ENCODE measurements at regions not wholly inside any gene's neighbourhood (a gene's known extent, or its start where the extent isn't known, plus 50 kb on each side); places are given as distances from the start of the nearest gene placed in this dataset.
"Not testable (repeated sequence)": the region's sequence is repeated elsewhere in the genome, so short reads cannot be mapped to it uniquely, and the experiment has no call there.

DNA sequence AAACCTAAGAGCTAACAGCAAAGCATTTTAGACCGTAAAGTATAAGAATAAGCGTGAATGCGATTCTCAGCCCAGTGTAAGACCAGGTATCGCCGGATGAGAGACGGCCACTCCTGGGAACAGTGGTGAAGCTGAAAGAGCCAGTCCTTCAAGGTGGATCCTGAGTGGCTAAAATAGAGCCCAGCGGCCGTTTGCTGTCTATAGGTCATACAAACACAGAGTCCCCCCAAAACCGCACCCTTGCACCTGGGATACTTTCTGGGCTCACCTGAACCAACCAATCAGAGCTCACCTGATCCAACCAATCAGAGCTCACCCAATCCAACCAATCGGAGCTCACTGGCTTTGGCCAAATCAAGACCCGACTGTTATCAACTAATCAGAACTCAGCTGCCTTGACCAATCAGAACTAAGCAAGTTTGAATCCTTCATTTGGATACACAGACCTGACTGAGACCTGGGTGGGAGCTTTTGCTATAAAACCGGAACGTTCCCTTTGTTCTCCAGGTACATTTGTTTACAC, 248.2 kb downstream of the DLL1 start:
- H3K4me3 Mint-ChIP-seq = no peak overlapping the region
- no peaks in the 10 kb centered on the region for H3K36me3 Mint-ChIP-seq
- ATAC-seq = no peak
- peaks cover 0 to 5% (median under 1%) of the 10 kb centered on the region in 4 donors for H3K4me1 Mint-ChIP-seq
- peak in 1 of 10 donors; percentile 28 for DNase-seq
- H3K9me3 Mint-ChIP-seq = peaks cover 0 to 5% (median 0%) of the 10 kb centered on the region in 9 donors
- POLR2A ChIA-PET = no interaction called here
- H3K27me3 Mint-ChIP-seq = peaks cover 0 to 8% (median 2%) of the 10 kb centered on the region in 5 donors
- no peak overlapping the region for H3K27ac Mint-ChIP-seq

DNA sequence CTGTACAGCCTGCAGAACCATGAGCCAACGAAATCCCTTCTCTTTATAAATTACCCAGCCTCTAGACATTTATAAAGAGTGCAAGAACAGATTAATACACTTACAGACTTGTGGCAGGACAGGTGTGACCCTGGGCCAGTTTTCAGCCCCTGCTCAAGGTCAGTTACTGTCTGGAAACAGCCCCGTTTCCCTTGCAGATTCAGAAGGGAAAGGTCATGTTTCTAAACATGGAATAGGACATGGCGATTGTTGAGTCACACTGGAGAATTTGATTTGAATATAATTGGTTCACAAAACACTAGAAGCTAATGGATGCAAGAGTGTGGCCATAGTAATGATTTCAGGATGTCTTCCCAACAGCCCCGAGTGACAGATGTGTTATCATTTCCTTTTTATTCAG, 248.8 kb downstream of the DLL1 start:
- ATAC-seq = no peak
- DNase-seq = peak in 1 of 10 donors; percentile 10
- no peak overlapping the region for H3K27ac Mint-ChIP-seq

DNA sequence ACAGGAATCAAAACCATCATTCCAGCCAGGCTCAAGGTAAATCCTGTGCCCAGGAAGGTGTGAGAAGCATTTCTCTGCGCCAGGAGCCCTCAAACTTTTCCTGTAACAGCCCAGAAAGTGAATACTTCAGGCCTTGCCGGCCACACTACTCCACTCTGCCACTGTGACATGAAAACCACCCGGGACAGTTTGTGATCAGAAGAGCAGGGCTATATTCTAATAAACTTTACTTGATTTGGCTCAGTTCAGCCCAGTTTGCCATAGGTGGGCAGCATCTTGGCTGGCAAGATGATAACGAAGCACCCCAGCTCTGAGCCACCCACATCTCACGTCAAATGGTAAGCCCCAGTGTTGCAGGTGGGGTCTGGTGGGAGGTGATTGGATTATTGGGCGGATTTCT, 249.4 kb downstream of the DLL1 start:
- Mint-ChIP-seq H3K36me3 (peaks cover 0 to 4% (median under 1%) of the 10 kb centered on the region in 3 donors), H3K4me1 (peaks cover 0 to 4% (median under 1%) of the 10 kb centered on the region in 4 donors), H3K9me3 (peaks cover 0 to 11% (median 5%) of the 10 kb centered on the region in 9 donors), H3K27ac (no peak overlapping the region), H3K27me3 (peaks cover 0 to 8% (median 2%) of the 10 kb centered on the region in 5 donors), H3K4me3 (no peak overlapping the region)
- ATAC-seq (no peak), DNase-seq (peak in 1 of 10 donors; percentile 41)
- POLR2A ChIA-PET = no interaction called here

More for the DNA sequence above, 248.8 kb downstream of the DLL1 start:
- peaks cover 0 to 8% (median 0%) of the 10 kb centered on the region in 9 donors for H3K9me3 Mint-ChIP-seq
- POLR2A ChIA-PET = no interaction called here
- H3K4me3 Mint-ChIP-seq = no peak overlapping the region
- peaks cover 0 to 8% (median 2%) of the 10 kb centered on the region in 5 donors for H3K27me3 Mint-ChIP-seq
- H3K36me3 Mint-ChIP-seq = no peaks in the 10 kb centered on the region
- peaks cover 0 to 5% (median under 1%) of the 10 kb centered on the region in 4 donors for H3K4me1 Mint-ChIP-seq

DNA sequence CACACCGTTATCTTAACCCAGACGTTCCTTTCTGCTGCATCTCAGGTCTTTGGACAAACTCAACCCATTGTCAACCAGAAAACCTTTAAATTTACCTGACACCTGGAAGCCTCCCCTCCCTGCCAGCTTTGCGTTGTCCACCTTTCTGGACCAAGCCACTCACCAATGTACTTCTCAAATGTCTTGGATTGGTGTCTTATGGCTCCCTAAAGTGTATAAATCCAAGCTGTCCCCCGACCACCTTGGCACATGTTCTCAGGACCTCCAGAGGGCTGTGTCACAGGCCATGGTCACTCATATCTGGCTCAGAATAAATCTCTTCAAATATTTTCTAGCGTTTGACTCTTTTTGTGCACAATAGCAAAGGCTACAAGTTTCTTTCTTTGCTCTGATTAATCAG, 250.0 kb downstream of the DLL1 start:
- Mint-ChIP-seq H3K4me3 (no peak overlapping the region), H3K9me3 (peaks cover 0 to 15% (median 11%) of the 10 kb centered on the region in 9 donors), H3K27ac (peak overlapping the region in 1 of 10 donors; percentile 45), H3K4me1 (peaks cover 0 to 5% (median 0%) of the 10 kb centered on the region in 4 donors), H3K36me3 (peaks cover 0 to 11% (median 2%) of the 10 kb centered on the region in 3 donors), H3K27me3 (peaks cover 0 to 8% (median 0%) of the 10 kb centered on the region in 5 donors)
- DNase-seq = peak in 1 of 10 donors; percentile 16
- no peak for ATAC-seq
- POLR2A ChIA-PET = no interaction called here

DNA sequence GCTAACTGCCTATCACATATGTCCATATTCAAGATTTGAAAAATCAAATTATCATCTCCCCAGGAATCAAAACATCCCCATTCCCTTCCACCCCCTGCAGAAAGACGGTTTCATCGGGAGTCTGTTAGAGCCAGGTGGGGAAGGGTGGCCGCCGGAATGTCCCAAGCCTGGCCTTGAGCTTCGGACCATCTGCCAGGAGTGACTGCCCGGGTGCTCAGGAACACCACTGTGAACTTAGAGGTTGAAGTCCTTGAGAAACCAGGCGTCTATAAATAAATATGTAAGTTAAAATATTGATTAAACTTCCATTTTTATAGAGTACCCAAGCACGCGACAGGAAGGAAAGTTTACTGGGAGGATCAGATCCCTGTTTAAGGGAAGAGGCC, 250.8 kb downstream of the DLL1 start:
- POLR2A ChIA-PET = no interaction called here
- Mint-ChIP-seq H3K27ac (no peak overlapping the region), H3K36me3 (peaks cover 0 to 11% (median 2%) of the 10 kb centered on the region in 3 donors)

DNA sequence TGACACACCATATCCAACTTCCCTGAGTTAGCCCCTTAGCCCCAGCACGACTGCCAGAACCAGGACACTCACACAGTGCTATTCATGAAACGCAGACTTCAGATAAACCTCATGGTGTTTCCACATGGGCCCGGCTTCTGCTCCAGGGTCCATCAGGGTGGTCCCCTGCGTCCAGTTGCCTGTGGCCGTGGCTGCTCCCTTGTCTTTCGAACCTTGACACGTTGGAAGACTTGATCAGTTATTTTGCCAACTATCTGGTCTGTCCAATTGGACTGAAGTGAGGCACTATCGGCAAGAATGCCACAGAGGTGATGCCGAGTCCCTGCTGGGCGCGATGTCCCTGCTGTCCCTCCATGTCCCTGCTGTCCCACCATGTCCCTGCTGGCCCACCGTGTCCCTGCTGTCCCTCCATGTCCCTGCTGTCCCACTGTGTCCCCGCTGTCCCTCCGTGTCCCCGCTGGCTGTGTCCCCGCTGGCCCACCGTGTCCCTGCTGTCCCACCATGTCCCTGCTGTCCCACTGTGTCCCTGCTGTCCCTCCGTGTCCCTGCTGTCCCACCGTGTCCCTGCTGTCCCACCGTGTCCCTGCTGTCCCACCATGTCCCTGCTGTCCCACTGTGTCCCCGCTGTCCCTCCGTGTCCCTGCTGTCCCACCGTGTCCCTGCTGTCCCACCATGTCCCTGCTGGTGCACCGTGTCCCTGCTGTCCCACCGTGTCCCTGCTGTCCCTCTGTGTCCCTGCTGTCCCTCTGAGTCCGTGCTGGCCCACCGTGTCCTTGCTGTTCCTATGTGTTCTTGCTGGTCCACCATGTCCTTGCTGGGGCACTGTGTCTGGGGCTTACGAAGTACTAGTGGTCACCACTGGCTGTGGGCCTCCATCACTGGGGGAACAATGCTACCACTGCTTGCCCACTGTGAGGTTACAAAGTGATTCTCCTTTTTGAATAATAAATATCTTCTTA, 251.4 kb downstream of the DLL1 start:
- Mint-ChIP-seq H3K36me3 (peaks cover 0 to 11% (median 2%) of the 10 kb centered on the region in 3 donors), H3K9me3 (peaks cover 0 to 23% (median 13%) of the 10 kb centered on the region in 9 donors), H3K4me1 (peaks cover 0 to 5% (median 0%) of the 10 kb centered on the region in 4 donors), H3K27ac (no peak overlapping the region), H3K4me3 (no peak overlapping the region), H3K27me3 (peaks cover 0 to 8% (median 0%) of the 10 kb centered on the region in 5 donors)
- DNase-seq (peak in 1 of 10 donors; percentile 45), ATAC-seq (no peak)
- POLR2A ChIA-PET = interaction anchor here (0.7 kb wide), 1 partner anchor 51 kb away, joined by 3 read pairs; no protein-coding TSS in a partner anchor

More for the DNA sequence above, 250.8 kb downstream of the DLL1 start:
- peak in 1 of 10 donors; percentile 52 for DNase-seq
- H3K27me3 Mint-ChIP-seq = peaks cover 0 to 8% (median 0%) of the 10 kb centered on the region in 5 donors
- H3K4me3 Mint-ChIP-seq = no peak overlapping the region
- peaks cover 0 to 22% (median 13%) of the 10 kb centered on the region in 9 donors for H3K9me3 Mint-ChIP-seq
- H3K4me1 Mint-ChIP-seq = peaks cover 0 to 5% (median 0%) of the 10 kb centered on the region in 4 donors
- ATAC-seq = no peak

DNA sequence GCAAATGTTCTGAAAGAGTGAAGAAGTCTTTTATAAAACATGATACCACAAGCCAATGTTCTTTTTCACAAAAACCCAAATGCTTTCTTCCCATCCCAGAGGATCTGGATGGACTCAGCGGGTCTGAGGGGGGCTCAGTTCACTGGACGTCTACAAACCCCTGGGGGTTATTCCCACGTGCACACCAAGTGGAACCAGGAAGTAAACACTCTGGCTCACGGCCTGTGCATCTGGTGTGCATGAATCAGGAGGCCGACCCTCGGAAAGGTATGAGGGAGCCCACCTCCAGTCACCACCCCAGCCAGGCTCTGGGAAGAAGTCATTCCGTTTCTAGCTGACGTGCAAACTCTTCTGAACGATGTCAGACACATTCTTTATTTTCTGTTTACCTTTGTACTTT, 252.2 kb downstream of the DLL1 start:
- peaks cover 0 to 30% (median 16%) of the 10 kb centered on the region in 9 donors for H3K9me3 Mint-ChIP-seq
- no peak for ATAC-seq
- no peak overlapping the region for H3K27ac Mint-ChIP-seq
- peak in 1 of 10 donors; percentile 19 for DNase-seq
- no peak overlapping the region for H3K4me3 Mint-ChIP-seq
- POLR2A ChIA-PET = interaction anchor here (0.7 kb wide), 1 partner anchor 52 kb away, joined by 3 read pairs; no protein-coding TSS in a partner anchor
- H3K27me3 Mint-ChIP-seq = peaks cover 0 to 8% (median 0%) of the 10 kb centered on the region in 5 donors
- peaks cover 0 to 12% (median 2%) of the 10 kb centered on the region in 3 donors for H3K36me3 Mint-ChIP-seq
- peaks cover 0 to 5% (median 0%) of the 10 kb centered on the region in 4 donors for H3K4me1 Mint-ChIP-seq

DNA sequence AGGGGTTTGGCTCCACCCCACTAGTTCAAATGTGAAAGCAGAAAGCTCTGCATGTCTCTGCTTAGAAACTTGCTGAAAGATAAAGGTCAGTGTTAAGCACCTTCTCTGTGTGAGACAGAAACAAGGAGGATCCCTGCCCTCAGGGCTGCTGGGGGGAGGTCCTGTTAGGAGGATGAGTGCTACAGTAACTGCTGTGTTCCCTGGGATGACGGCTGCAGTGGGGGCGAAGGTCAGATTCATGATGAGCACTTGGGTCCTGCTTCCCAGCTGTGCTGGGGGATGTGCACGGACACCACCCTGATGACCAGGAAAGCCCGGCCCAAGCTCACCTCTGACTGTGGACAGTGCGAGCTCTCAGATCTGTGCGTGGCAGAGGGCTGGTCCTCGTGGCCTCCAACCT, 252.6 kb downstream of the DLL1 start:
- H3K27me3 Mint-ChIP-seq = peaks cover 0 to 8% (median 0%) of the 10 kb centered on the region in 5 donors
- peaks cover 0 to 17% (median 2%) of the 10 kb centered on the region in 3 donors for H3K36me3 Mint-ChIP-seq
- no peak for DNase-seq
- peak overlapping the region in 1 of 10 donors; percentile 58 for H3K27ac Mint-ChIP-seq
- H3K4me3 Mint-ChIP-seq = no peak overlapping the region
- no peak for ATAC-seq
- H3K9me3 Mint-ChIP-seq = peaks cover 1 to 34% (median 18%) of the 10 kb centered on the region in 9 donors
- peaks cover 0 to 5% (median under 1%) of the 10 kb centered on the region in 4 donors for H3K4me1 Mint-ChIP-seq
- POLR2A ChIA-PET = interaction anchor here (0.7 kb wide), 1 partner anchor 52 kb away, joined by 3 read pairs; no protein-coding TSS in a partner anchor

DNA sequence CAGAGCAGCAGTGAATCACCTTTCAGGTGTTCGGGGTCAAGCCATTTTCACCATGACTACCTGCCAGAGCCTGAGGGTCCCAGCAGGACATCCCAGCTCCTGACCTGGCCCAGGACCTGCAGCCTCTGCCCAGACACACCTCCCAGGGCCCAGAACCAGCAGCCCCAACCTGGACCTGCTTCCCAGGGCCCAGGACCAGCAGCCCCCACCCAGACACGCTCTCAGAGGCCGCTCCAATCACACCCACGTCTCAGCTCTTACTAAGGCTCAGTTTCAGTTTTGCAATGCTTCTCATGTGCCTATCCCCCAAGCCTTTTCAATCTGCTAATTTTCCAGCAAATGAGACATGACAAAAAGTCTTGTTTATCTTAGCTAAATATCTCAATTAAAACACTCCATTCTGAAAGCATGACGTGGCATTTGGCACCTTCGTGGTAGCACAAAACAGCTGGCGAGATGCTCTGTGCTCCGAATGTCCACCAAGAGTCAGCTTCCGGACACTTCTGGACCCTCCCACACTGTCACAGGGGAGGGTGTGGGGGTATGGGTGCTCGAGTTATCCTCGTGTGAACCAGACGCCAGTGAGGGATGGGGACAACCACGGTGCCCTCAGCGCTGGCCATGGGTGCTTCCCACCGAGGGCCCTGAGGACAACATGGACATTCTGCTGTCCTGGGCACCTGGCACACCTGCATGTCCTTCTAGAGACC, 253.2 kb downstream of the DLL1 start:
- ATAC-seq = no peak
- peak overlapping the region in 1 of 10 donors; percentile 58 for H3K27ac Mint-ChIP-seq
- peaks cover 0 to 17% (median 2%) of the 10 kb centered on the region in 3 donors for H3K36me3 Mint-ChIP-seq
- DNase-seq = no peak
- POLR2A ChIA-PET = no interaction called here
- peaks cover 0 to 5% (median 2%) of the 10 kb centered on the region in 4 donors for H3K4me1 Mint-ChIP-seq
- no peak overlapping the region for H3K4me3 Mint-ChIP-seq
- peaks cover 1 to 35% (median 18%) of the 10 kb centered on the region in 9 donors for H3K9me3 Mint-ChIP-seq
- H3K27me3 Mint-ChIP-seq = peaks cover 0 to 8% (median 0%) of the 10 kb centered on the region in 5 donors

DNA sequence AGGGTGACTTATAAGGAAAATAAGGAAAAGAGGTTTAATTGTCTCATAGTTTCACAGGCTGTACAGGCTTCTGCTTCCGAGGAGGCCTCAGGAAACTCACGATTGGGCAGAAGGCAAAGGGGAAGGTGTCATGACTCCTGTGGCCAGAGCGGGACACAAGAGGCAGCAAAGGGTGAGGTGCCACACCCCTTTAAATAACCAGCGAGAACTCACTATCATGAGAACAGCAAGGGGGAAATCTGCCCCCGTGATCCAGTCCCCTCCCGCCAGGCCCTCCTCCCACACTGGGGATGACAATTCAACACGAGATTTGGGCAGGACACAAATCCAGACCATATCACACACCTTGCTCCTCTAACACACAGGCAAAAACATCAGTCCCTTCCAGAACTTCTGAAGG, 254.0 kb downstream of the DLL1 start:
- peaks cover 0 to 17% (median 2%) of the 10 kb centered on the region in 3 donors for H3K36me3 Mint-ChIP-seq
- H3K27ac Mint-ChIP-seq = peak overlapping the region in 1 of 10 donors; percentile 20
- H3K4me3 Mint-ChIP-seq = no peak overlapping the region
- DNase-seq = no peak
- H3K27me3 Mint-ChIP-seq = peaks cover 0 to 8% (median 0%) of the 10 kb centered on the region in 5 donors
- no peak for ATAC-seq
- POLR2A ChIA-PET = no interaction called here
- H3K9me3 Mint-ChIP-seq = peaks cover 1 to 35% (median 18%) of the 10 kb centered on the region in 9 donors
- H3K4me1 Mint-ChIP-seq = peaks cover 0 to 5% (median 2%) of the 10 kb centered on the region in 4 donors

DNA sequence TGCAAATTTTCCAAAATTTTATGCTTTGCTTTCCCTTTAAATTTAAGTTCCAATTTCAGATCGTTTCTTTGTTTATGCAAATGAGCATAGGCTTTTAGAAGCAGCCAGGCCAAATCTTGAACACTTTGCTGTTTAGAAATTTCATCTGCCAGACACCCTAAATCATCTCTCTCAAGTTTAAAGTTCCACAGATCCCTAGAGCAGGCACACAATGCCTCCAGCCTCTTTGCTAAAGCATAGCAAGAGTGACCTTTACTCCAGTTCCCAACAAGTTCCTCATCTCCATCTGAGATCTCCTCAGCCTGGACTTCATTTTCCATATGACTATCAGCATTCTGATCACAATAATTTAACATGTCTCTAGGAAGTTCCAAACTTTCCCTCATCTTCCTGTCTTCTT, 254.5 kb downstream of the DLL1 start:
- POLR2A ChIA-PET, H3K4me1 Mint-ChIP-seq, DNase-seq, H3K4me3 Mint-ChIP-seq, ATAC-seq, H3K27me3 Mint-ChIP-seq: not testable (repeated sequence)
- Mint-ChIP-seq H3K36me3 (peaks cover 0 to 17% (median 2%) of the 10 kb centered on the region in 3 donors), H3K27ac (peak overlapping the region in 1 of 10 donors; percentile 20), H3K9me3 (peaks cover 1 to 35% (median 18%) of the 10 kb centered on the region in 9 donors)

DNA sequence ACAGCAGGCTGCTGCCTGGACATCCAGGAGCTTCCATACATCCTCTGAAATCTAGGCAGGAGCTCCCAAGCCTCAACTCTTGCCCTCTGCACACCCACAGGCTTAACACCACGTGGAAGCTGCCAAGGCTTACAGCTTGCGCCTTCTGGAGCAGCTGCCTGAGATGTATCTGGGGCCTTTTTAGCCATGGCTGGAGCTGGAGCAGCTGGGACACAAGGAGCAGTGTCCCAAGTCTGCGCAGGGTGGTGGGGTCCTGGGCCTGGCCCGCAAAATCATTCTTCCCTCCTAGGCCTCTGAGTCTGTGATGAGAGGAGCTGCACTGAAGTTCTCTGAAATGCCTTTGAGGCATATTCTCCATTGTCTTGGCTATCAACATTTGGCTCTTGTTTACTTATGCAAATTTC, 255.0 kb downstream of the DLL1 start:
- no peak for DNase-seq
- POLR2A ChIA-PET = no interaction called here
- H3K4me1 Mint-ChIP-seq = peaks cover 0 to 5% (median 2%) of the 10 kb centered on the region in 4 donors
- no peak overlapping the region for H3K4me3 Mint-ChIP-seq
- H3K27me3 Mint-ChIP-seq = peaks cover 0 to 8% (median 0%) of the 10 kb centered on the region in 5 donors
- H3K27ac Mint-ChIP-seq = no peak overlapping the region
- H3K9me3 Mint-ChIP-seq = peaks cover 1 to 35% (median 18%) of the 10 kb centered on the region in 9 donors
- no peak for ATAC-seq
- H3K36me3 Mint-ChIP-seq = peaks cover 0 to 17% (median 2%) of the 10 kb centered on the region in 3 donors

All from naive thymus-derived CD8-positive, alpha-beta T cell (primary cell).